Activated CD4-positive, alpha-beta T cell treated with anti-CD3 and anti-CD28 coated beads, Interleukin-2, amount 10 ng/mL, durations not matched to agents 24 days and 14 days (primary cell): ENCODE measurements at regions not wholly inside any gene's neighbourhood (a gene's known extent, or its start where the extent isn't known, plus 50 kb on each side); places are given as distances from the start of the nearest gene placed in this dataset.
A peak's percentile ranks its signal among the peaks of the same experiment; 100 is the strongest.

ENCODE experiments used
- DNase-seq: peaks from one replicate; pipeline ENCODE4 v3.0.0; 2022
- H3K27ac Mint-ChIP-seq: one replicate; pipeline ENCODE4 v1.8.0; 2022; ENCODE audit warnings: mild to moderate bottlenecking, mixed read lengths
- H3K27me3 Mint-ChIP-seq: one replicate; pipeline ENCODE4 v1.8.0; 2022; ENCODE audit warnings: mixed read lengths
- H3K36me3 Mint-ChIP-seq: one replicate; pipeline ENCODE4 v1.8.0; 2022; ENCODE audit warnings: low read depth, mild to moderate bottlenecking, mixed read lengths
- H3K4me1 Mint-ChIP-seq: one replicate; pipeline ENCODE4 v1.8.0; 2021; ENCODE audit warnings: mixed read lengths
- H3K4me3 Mint-ChIP-seq: one replicate; pipeline ENCODE4 v1.8.0; 2022; ENCODE audit warnings: mild to moderate bottlenecking, moderate library complexity, mixed read lengths
- H3K9me3 Mint-ChIP-seq: one replicate; pipeline ENCODE4 v1.8.0; 2021; ENCODE audit warnings: mixed read lengths
- intact Hi-C: fragments of 100-400 bp; cut with micrococcal nuclease; formaldehyde crosslinking; loops from one replicate; pipeline ENCODE4 v1.15.1; 2023

GRCh38 chr2:59027320-59027719 is 786.2 kb upstream of the FANCL start:
- H3K4me3 Mint-ChIP-seq: no peak overlapping the region
- no peaks in the 10 kb centered on the region for H3K36me3 Mint-ChIP-seq
- no peaks in the 10 kb centered on the region for H3K4me1 Mint-ChIP-seq
- intact Hi-C loops: loop anchor here (5.0 kb wide), 1 partner anchor 1525 kb away; the partner anchor contains the start of gene BCL11A
- H3K27me3 Mint-ChIP-seq: no peaks in the 10 kb centered on the region
- H3K9me3 Mint-ChIP-seq: no peaks in the 10 kb centered on the region
- no peak overlapping the region for H3K27ac Mint-ChIP-seq
- DNase-seq: no peak

GRCh38 chr2:59025157-59025757 is 784.1 kb upstream of the FANCL start:
- Mint-ChIP-seq H3K4me1 (no peaks in the 10 kb centered on the region), H3K9me3 (no peaks in the 10 kb centered on the region), H3K4me3 (no peak overlapping the region), H3K27me3 (no peaks in the 10 kb centered on the region), H3K36me3 (no peaks in the 10 kb centered on the region), H3K27ac (no peak overlapping the region)
- peak; percentile 63 for DNase-seq
- intact Hi-C loops: loop anchor here (5.0 kb wide), 1 partner anchor 1527 kb away; the partner anchor contains the start of gene BCL11A

- Mint-ChIP-seq H3K4me3 (no peak overlapping the region), H3K27ac (no peak overlapping the region), H3K36me3 (no peaks in the 10 kb centered on the region), H3K27me3 (no peaks in the 10 kb centered on the region), H3K4me1 (no peaks in the 10 kb centered on the region), H3K9me3 (no peaks in the 10 kb centered on the region)
- DNase-seq: no peak
- intact Hi-C loops: no loop called here
These were observed 780.7 kb upstream of the FANCL start for GRCh38 chr2:59021786-59022185.

GRCh38 chr2:59019566-59020159 is 778.5 kb upstream of the FANCL start:
- H3K4me3 Mint-ChIP-seq: no peak overlapping the region

GRCh38 chr2:59018737-59019136 is 777.6 kb upstream of the FANCL start:
- no peak for DNase-seq
- H3K4me3 Mint-ChIP-seq: no peak overlapping the region
- no peak overlapping the region for H3K27ac Mint-ChIP-seq
- H3K4me1 Mint-ChIP-seq: no peaks in the 10 kb centered on the region
- intact Hi-C loops: no loop called here
- no peaks in the 10 kb centered on the region for H3K27me3 Mint-ChIP-seq
- H3K9me3 Mint-ChIP-seq: no peaks in the 10 kb centered on the region
- no peaks in the 10 kb centered on the region for H3K36me3 Mint-ChIP-seq

More at GRCh38 chr2:59019566-59020159, 778.5 kb upstream of the FANCL start:
- no peak overlapping the region for H3K27ac Mint-ChIP-seq
- intact Hi-C loops: no loop called here
- no peak for DNase-seq
- H3K36me3 Mint-ChIP-seq: no peaks in the 10 kb centered on the region
- H3K27me3 Mint-ChIP-seq: no peaks in the 10 kb centered on the region
- H3K4me1 Mint-ChIP-seq: no peaks in the 10 kb centered on the region
- no peaks in the 10 kb centered on the region for H3K9me3 Mint-ChIP-seq

GRCh38 chr2:59015027-59015426 is 773.9 kb upstream of the FANCL start:
- Mint-ChIP-seq H3K27ac (no peak overlapping the region), H3K4me3 (no peak overlapping the region), H3K9me3 (no peaks in the 10 kb centered on the region), H3K4me1 (no peaks in the 10 kb centered on the region), H3K27me3 (no peaks in the 10 kb centered on the region), H3K36me3 (no peaks in the 10 kb centered on the region)
- DNase-seq: no peak
- intact Hi-C loops: no loop called here

GRCh38 chr2:59012971-59013370 is 771.8 kb upstream of the FANCL start:
- H3K4me3 Mint-ChIP-seq: no peak overlapping the region
- H3K27ac Mint-ChIP-seq: no peak overlapping the region
- no peaks in the 10 kb centered on the region for H3K36me3 Mint-ChIP-seq
- no peaks in the 10 kb centered on the region for H3K4me1 Mint-ChIP-seq
- no peak for DNase-seq
- no peaks in the 10 kb centered on the region for H3K27me3 Mint-ChIP-seq
- intact Hi-C loops: no loop called here
- no peaks in the 10 kb centered on the region for H3K9me3 Mint-ChIP-seq

- no peaks in the 10 kb centered on the region for H3K36me3 Mint-ChIP-seq
- no peak for DNase-seq
- H3K27ac Mint-ChIP-seq: no peak overlapping the region
- H3K27me3 Mint-ChIP-seq: no peaks in the 10 kb centered on the region
- no peak overlapping the region for H3K4me3 Mint-ChIP-seq
- no peaks in the 10 kb centered on the region for H3K4me1 Mint-ChIP-seq
- intact Hi-C loops: no loop called here
- H3K9me3 Mint-ChIP-seq: no peaks in the 10 kb centered on the region
These were observed 771.1 kb upstream of the FANCL start for GRCh38 chr2:59012234-59012633.

GRCh38 chr2:59008950-59009349 is 767.8 kb upstream of the FANCL start:
- no peaks in the 10 kb centered on the region for H3K36me3 Mint-ChIP-seq
- intact Hi-C loops: no loop called here
- no peaks in the 10 kb centered on the region for H3K4me1 Mint-ChIP-seq
- H3K27me3 Mint-ChIP-seq: no peaks in the 10 kb centered on the region
- H3K4me3 Mint-ChIP-seq: no peak overlapping the region
- H3K9me3 Mint-ChIP-seq: no peaks in the 10 kb centered on the region
- no peak for DNase-seq
- H3K27ac Mint-ChIP-seq: no peak overlapping the region

- Mint-ChIP-seq H3K27me3 (no peaks in the 10 kb centered on the region), H3K4me3 (no peak overlapping the region), H3K9me3 (no peaks in the 10 kb centered on the region), H3K4me1 (no peaks in the 10 kb centered on the region), H3K36me3 (no peaks in the 10 kb centered on the region), H3K27ac (no peak overlapping the region)
- DNase-seq: no peak
- intact Hi-C loops: no loop called here
These were observed 764.9 kb upstream of the FANCL start for GRCh38 chr2:59005836-59006615.

- H3K9me3 Mint-ChIP-seq: no peaks in the 10 kb centered on the region
- no peak for DNase-seq
- no peaks in the 10 kb centered on the region for H3K27me3 Mint-ChIP-seq
- no peaks in the 10 kb centered on the region for H3K36me3 Mint-ChIP-seq
- H3K4me3 Mint-ChIP-seq: no peak overlapping the region
- intact Hi-C loops: no loop called here
- no peak overlapping the region for H3K27ac Mint-ChIP-seq
- H3K4me1 Mint-ChIP-seq: no peaks in the 10 kb centered on the region
These were observed 763.5 kb upstream of the FANCL start for GRCh38 chr2:59004621-59005020.

GRCh38 chr2:59000796-59001195 is 759.7 kb upstream of the FANCL start:
- no peaks in the 10 kb centered on the region for H3K9me3 Mint-ChIP-seq
- H3K4me1 Mint-ChIP-seq: no peaks in the 10 kb centered on the region
- H3K27ac Mint-ChIP-seq: no peak overlapping the region
- no peaks in the 10 kb centered on the region for H3K27me3 Mint-ChIP-seq
- H3K36me3 Mint-ChIP-seq: no peaks in the 10 kb centered on the region
- H3K4me3 Mint-ChIP-seq: no peak overlapping the region
- DNase-seq: no peak
- intact Hi-C loops: no loop called here

- no peaks in the 10 kb centered on the region for H3K36me3 Mint-ChIP-seq
- intact Hi-C loops: no loop called here
- no peaks in the 10 kb centered on the region for H3K4me1 Mint-ChIP-seq
- H3K9me3 Mint-ChIP-seq: no peaks in the 10 kb centered on the region
- H3K27me3 Mint-ChIP-seq: no peaks in the 10 kb centered on the region
- H3K4me3 Mint-ChIP-seq: no peak overlapping the region
- H3K27ac Mint-ChIP-seq: no peak overlapping the region
- DNase-seq: no peak
These were observed 751.1 kb upstream of the FANCL start for GRCh38 chr2:58992062-58992706.

GRCh38 chr2:58991357-58991756 is 750.2 kb upstream of the FANCL start:
- H3K9me3 Mint-ChIP-seq: no peaks in the 10 kb centered on the region
- no peaks in the 10 kb centered on the region for H3K36me3 Mint-ChIP-seq
- H3K4me3 Mint-ChIP-seq: no peak overlapping the region
- H3K27me3 Mint-ChIP-seq: no peaks in the 10 kb centered on the region
- intact Hi-C loops: no loop called here
- no peaks in the 10 kb centered on the region for H3K4me1 Mint-ChIP-seq
- H3K27ac Mint-ChIP-seq: no peak overlapping the region
- no peak for DNase-seq
